ENCODE measurements at regions not wholly inside any gene's neighbourhood (a gene's known extent, or its start where the extent isn't known, plus 50 kb on each side); places are given as distances from the start of the nearest gene placed in this dataset.
"Not testable (repeated sequence)": the region's sequence is repeated elsewhere in the genome, so short reads cannot be mapped to it uniquely, and the experiment has no call there.

- DNase-seq (ENCODE audit: low spot score), result not testable (repeated sequence)
Measured at GRCh38 chr3:48101301-48101650, 85.1 kb upstream of the MAP4 start.

DNA sequence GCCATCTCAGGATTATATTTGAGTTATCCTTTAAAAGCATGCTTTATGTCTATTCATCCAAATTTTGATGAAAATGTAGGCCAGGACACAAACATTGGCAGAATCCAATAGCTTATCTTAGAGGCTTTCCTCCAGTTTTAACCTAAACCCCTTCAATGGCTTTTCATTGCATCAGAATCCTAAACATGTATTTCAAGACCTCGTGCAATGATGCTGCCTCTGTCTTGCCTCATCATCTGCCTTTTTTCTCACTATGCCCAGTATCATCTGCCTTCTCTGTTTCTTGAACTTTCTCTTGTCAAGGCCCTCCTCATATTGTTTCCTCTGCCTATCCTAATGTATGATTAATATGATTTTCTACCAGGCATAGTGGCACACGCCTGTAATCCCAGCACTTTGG is 76.1 kb upstream of the MAP4 start:
- DNase-seq (ENCODE audit: low spot score), result no peak

GRCh38 chr3:48090166-48090939 is 74.1 kb upstream of the MAP4 start:
- no peak for DNase-seq (ENCODE audit: low spot score)

DNA sequence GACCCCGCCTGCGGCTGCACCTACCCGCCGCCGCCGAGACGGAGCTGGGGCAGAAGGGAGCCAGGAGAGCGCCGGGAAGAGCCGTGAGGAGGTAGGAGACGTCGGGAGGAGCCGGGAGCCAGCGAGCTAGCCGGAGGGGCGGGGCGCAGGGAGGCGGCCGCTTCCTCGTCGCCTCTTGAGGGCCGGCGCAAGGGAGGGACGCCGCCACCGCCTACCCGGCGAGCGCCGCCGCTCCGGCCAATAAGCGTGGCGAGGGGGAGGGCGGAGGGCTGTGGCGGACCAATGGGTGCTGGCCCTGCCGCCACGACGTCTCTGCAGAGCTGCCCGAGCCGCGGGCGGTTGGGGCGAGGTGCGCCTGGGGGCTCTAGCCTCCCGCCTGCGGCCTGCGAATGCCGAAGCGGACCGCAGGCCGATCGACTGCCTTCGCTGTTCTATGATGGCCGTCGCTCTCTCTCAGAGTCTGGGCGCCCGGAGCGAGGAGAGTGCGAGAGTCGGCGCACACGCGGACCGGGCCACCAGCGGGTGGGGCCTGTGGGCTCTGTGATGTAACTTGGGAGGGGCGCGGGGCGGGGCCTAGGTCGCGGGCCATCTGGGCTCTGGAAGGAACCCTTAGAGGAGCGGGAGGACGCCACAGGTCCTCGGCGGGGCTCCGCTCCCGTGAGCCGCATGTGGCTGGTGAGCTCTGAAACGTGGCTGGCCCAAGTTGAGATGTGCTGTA is 72.7 kb upstream of the MAP4 start:
- DNase-seq (ENCODE audit: low spot score), result peak; percentile 97

DNA sequence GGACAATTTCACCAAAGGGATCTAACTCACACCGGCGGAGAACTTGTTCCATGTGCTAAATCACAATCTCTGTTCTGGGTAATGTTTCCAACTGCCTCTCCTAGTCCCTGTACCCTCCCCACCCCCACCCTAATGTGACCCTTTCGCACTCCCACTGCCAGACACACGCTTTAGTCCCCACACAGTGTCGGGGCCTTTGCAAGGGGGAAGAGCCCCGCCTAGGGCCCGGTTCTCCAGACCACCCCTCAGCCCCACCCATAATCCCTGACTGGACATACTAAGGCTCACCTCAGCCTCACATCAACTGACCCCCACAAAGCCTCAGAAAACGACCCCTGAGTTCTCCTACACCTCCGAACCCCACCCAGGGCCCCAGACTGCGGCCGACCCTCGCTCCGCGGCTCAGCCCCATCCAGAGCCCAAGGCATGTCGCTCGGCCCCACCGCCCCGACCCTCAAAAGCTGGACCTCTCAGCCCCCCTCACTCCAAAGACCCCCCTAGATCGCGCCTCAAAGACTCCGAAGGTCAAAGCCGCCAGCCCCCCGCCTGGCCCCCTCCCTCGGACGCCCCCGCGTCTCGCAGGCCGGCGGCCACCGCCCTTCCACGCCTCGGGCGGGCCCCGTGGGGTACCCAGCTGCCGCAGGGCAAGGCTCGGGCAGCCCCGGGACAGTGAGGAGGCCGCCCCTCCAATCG is 72.0 kb upstream of the MAP4 start:
- peak; percentile 30 for DNase-seq (ENCODE audit: low spot score)

GRCh38 chr3:48086705-48087104 is 70.5 kb upstream of the MAP4 start:
- no peak for DNase-seq (ENCODE audit: low spot score)

DNA sequence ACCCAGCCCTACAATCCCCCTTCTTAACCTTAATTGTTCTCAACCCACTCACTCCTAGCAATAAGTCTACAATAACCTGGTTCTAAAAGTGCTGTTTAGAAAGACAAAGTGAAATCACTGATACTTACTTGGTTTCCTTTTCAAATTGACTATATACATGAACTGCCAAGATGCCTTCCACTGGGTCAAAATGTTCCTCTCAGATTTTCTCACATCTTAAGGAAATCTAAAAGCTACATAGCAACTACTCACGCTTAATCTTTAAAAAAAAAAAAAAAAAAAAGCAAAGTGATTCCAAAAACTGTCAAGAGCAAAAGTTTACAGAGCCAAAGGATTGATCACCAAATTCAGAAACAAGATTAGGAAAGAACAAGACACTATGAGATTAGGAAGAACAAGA is 68.7 kb upstream of the MAP4 start:
- DNase-seq (ENCODE audit: low spot score), result no peak

GRCh38 chr3:48084170-48084569 is 68.0 kb upstream of the MAP4 start:
- no peak for DNase-seq (ENCODE audit: low spot score)

DNA sequence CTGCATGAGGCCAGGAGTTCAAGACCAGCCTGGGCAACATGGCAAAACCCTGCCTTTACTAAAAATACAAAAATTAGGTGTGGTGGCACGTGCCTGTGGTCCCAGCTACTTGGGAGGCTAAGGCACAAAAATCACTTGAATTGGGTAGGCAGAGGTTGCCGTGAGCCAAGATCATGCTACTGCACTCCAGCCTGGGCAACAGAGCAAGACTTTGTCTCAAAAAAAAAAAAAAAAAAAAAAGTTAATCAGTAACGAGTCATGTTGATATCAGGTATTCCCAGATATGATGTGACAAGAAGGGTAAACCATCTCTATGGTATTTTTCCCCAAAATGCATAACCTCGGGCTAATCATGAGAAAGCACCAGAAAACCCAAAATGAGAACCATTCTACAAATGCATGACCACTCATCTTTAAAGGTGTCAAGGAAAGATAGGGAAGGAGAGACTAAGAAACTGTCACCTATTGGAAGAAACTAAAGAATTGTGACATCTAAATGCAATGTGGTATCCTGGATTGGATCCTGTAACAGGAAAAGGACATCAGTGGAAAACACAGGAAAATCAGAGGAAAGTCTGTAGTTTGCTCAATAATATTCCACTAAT is 66.5 kb upstream of the MAP4 start:
- DNase-seq (ENCODE audit: low spot score), result no peak

DNA sequence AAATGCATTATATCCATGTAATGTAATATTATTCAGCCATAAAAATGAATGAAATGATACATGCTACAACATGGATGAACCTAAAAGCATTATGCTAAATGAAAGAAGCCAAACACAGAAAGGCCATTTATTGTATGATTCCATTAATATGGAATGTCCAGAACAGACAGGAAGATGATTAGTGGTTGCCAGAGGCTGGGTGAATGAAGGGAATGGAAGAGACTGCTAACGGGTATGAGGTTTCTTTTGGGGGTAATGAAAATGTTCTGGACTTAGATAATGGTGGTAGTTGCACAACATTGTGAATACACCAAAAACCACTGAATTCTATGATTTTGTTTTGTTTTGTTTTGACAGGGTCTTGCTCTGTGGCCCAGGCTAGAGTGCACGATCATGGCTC is 61.6 kb upstream of the MAP4 start:
- DNase-seq (ENCODE audit: low spot score), result no peak

DNA sequence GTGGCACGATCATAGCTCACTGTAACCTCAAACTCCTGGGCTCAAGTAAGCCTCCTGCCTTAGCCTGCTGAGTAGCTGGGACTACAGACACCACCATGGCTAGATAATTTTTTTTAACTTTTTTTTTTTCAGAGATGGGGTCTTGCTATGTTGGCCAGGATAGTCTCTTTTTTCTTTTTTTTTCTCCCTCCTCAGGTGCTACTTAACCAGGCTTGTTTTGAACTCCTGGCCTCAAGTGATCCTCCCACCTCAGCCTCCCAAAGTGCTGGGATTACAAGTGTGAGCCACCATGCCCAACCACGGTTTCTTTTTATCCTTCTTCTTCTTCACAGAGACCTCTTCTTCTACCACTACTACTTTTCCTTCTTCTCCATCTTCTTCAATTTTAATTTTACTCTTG is 53.8 kb upstream of the MAP4 start:
- no peak for DNase-seq (ENCODE audit: low spot score)

DNA sequence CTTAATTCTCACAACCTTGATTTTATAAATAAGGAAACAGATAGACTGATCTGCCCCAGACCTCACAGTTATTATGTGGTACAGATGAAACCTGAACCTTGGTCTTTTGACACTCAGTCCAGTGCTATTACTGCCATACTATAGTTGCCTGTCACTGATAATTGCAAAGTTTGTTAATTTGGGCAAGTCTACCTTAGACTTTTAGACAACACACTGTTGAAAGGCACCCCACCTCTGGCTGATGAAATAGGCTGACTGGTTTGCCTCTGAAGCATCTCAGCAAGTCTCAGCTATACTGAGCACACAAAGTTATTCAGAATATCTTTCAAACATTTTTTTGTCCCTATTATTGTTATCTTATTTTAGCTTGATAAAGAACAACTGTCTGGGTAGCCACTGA is 53.1 kb upstream of the MAP4 start:
- DNase-seq (ENCODE audit: low spot score), result no peak

DNA sequence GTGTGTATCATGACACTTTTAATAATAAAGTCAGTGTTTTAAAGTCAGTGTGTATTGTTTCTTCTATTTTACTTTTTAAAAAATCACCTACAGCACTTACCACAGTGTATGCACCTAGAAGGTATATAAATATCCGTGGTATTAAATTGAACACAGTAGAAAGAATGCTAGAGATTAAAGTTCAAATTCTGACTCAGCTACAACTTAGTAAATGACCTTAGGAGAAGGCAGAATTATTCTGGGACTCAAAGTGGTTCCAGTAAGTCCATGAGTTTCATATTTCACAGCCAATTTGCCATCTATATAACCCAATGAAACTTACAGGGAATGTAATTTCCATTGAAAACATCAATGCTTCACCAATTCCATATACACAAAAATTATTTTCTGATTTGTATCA is 52.7 kb upstream of the MAP4 start:
- DNase-seq (ENCODE audit: low spot score), result no peak

GRCh38 chr3:48068320-48068719 is 52.1 kb upstream of the MAP4 start:
- DNase-seq (ENCODE audit: low spot score), result not testable (repeated sequence)

DNA sequence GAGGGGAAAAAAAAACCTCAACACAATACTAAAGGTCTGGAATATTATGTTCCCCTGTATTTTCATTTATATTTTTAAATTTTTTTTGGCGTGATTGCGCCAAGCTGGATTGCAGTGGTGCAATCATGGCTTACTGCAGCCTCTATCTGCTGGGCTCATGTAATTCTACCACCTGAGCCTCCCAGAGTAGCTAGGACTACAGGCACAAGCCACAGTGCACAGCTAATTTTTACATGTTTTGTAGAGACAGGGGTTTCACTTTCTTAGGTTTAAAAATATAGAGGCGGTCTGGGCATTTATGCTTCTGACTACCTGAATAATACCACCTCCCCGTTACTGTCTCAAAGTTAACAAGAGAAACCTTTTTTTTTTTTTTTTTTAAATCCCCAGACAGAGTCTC is 51.1 kb upstream of the MAP4 start:
- no peak for DNase-seq (ENCODE audit: low spot score)

All from putamen (tissue), 1 donor.